Umbilical cord (tissue), 1 donor: ENCODE measurements at regions not wholly inside any gene's neighbourhood (a gene's known extent, or its start where the extent isn't known, plus 50 kb on each side); places are given as distances from the start of the nearest gene placed in this dataset.

Experiments used
- DNase-seq: peaks from one replicate; pipeline ENCODE4 v3.0.0-alpha.2; 2015; ENCODE audit warnings: low spot score

DNA sequence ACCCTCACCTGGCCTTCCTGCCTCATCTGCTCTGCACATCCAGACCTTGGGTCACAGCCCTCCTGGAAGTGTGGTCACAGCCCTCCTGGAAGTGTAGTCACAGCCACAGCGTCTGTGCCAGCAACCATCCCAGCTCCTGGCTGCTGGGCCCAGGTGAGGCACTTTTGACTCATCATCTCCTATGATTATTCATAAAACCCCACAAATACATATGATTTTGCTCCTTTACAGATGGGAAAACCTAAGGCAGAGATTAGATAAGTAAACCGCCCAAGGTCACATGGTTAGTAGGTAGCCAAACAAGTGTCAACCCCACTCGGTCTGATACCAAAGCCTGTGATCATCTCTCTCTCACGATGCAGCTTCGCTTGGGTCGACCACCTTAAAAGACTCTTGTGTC, 94.3 kb downstream of the PRLHR start:
- no peak for DNase-seq

- DNase-seq, result no peak
These were observed 94.9 kb downstream of the PRLHR start for GRCh38 chr10:118500477-118501104.

GRCh38 chr10:118499186-118499585, 96.3 kb downstream of the PRLHR start:
- no peak for DNase-seq

GRCh38 chr10:118498623-118499022, 96.8 kb downstream of the PRLHR start:
- no peak for DNase-seq

GRCh38 chr10:118497227-118497626, 98.2 kb downstream of the PRLHR start:
- no peak for DNase-seq

DNA sequence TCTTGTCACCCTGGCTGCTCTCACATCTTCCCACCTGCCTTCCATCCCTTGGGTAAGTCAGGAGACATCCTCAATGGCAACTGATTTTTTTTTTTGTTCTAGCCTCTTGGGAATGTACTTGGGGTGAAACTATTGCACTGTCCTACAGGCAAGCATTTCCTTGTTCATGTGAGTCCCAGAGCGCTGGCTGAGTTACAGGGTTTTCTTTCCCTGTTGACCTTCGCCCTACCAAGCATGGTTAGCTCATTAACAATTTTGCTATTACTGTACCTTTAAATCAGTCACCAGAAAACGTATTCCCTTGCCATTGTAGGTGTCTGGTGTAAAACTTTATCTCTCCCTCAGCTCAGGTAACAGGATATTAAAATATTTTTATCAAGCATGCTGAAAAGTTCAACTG, 98.9 kb downstream of the PRLHR start:
- no peak for DNase-seq

- DNase-seq, result no peak
These were observed 99.9 kb downstream of the PRLHR start for GRCh38 chr10:118495499-118495898.

DNA sequence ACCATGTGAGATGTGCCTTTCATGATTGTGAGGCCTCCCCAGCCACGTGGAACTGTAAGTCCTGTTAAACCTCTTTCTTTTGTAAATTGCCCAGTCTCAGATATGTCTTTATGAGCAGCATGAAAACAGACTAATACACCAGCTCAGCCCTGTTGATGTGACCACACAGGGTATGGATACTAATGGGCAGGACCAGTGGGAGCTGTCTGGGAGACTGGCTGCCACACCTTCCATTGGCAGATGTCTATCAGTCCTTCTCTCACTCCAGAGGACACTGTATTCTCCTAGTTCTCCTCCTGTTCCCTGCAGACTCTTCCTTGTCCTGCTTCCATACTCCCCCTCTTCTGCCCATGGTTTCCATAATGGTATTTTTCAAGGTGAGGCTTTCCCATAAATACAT, 104.4 kb downstream of the PRLHR start:
- DNase-seq, result no peak

GRCh38 chr10:118488710-118489497, 106.5 kb downstream of the PRLHR start:
- DNase-seq, result no peak

GRCh38 chr10:118485641-118486040, 109.8 kb downstream of the PRLHR start:
- DNase-seq, result no peak

DNA sequence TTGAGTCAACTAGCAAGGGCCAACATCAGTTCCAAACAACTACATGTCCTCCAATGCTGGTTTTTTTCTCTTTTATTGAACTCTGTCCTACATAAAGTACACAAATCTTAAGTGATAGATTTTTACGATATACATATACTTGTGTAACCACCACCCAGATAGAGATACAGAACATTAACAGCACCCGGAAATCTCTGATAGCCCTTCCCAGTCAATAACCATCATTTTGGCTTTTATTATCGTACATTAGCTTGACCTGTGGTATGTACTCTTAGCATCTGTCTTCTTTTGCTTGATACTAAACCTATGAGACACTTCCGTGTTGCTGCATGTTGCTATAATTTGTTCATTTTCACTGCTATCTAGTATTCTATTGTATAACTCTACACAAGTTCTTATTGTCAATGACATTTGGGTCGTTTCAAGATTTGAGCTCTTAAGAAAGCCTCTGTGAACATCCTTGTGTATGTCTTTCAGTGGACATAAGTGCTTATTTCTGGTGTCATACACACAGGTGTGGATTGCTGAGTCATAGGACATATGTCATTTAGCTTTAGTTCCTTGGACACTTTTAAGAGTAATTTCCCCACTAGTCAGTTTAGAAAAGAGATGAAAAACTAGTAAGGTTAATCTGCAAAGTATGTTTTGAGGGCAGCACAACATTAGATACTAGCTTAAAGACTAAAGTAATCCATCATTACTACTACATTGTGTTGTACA, 111.1 kb downstream of the PRLHR start:
- no peak for DNase-seq

DNA sequence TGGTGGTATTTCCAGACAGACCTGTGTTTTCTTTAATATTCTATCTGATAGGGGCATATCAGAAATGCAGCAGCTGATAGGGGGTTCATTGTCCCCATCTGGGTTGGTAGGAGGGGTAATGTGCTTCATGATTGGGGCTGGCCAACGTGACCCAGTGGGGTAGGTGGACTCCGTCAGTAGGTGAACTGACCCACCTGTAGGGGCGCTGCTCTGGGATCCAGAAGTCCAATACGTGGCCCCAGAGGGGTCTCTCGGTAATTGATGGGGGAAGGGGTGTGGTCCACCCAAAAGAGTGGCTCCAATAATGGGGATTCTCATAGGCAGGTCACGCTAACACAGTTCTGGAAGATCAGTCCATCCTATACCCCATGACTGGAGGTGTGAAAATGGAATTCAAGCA, 112.0 kb downstream of the PRLHR start:
- no peak for DNase-seq

- DNase-seq, result peak; percentile 17
These were observed 112.8 kb downstream of the PRLHR start for GRCh38 chr10:118482393-118483331.

- DNase-seq, result no peak
These were observed 113.6 kb downstream of the PRLHR start for GRCh38 chr10:118481871-118482270.

GRCh38 chr10:118475214-118475613, 120.2 kb downstream of the PRLHR start:
- DNase-seq, result no peak

- no peak for DNase-seq
These were observed 121.3 kb downstream of the PRLHR start for GRCh38 chr10:118474111-118474510.

DNA sequence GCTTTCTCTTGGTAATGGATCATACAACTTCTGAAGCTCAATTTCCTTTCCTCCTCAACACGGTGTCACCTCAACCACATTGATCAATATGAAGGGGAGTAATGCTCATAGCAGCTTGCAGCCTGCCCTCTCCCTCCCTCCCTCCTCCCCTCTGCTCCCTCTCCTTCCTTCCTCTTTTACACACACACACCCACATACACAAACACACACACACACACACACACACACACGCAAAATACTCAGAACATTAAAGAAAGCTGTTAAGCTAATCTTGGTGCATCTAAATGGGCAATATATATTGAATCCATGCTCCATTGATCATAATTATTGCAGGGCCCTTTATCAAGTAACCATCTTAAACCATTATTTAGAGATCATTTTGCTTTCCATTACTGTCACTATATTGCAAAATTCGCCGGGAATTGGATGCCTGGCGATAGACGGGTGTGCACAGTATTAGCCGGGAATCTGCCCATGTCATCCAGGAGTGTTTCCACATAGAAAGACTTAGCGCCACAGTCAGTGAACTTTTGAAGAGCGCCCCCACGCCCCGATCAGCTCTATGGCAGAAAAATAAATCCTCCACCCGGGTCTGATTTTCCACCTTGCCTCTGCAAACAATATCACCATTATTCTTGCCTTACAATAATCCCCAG, 122.0 kb downstream of the PRLHR start:
- DNase-seq, result no peak

- DNase-seq, result no peak
These were observed 122.8 kb downstream of the PRLHR start for GRCh38 chr10:118472415-118473304.

- no peak for DNase-seq
These were observed 123.6 kb downstream of the PRLHR start for GRCh38 chr10:118471863-118472262.

DNA sequence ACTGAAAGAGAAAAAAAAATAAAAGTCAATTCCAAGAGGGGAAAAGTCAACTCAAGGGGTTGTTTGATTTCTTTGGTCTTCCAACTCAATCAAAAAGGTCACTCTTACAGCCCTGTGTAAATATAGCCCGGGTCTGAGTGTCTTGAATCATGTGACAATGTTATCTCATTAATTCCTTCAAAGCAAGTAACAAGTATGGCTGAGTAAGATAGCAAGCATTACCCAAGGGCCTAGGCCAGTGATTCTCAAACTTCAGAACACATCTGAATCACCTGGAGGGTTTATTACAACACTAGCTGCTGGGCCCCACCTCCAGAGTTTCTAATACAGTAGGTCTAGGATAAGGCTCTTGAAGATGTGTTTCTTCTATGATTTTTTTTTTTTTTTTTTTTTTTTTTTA, 125.0 kb downstream of the PRLHR start:
- no peak for DNase-seq
